ENCODE measurements at regions not wholly inside any gene's neighbourhood (a gene's known extent, or its start where the extent isn't known, plus 50 kb on each side); places are given as distances from the start of the nearest gene placed in this dataset.
A peak's percentile ranks its signal among the peaks of the same experiment; 100 is the strongest.
"Not testable (repeated sequence)": the region's sequence is repeated elsewhere in the genome, so short reads cannot be mapped to it uniquely, and the experiment has no call there.

GRCh38 chrX:46218373-46218772 lies 326.8 kb downstream of the ZNF674 start:
- no peak for FAIRE-seq

DNA sequence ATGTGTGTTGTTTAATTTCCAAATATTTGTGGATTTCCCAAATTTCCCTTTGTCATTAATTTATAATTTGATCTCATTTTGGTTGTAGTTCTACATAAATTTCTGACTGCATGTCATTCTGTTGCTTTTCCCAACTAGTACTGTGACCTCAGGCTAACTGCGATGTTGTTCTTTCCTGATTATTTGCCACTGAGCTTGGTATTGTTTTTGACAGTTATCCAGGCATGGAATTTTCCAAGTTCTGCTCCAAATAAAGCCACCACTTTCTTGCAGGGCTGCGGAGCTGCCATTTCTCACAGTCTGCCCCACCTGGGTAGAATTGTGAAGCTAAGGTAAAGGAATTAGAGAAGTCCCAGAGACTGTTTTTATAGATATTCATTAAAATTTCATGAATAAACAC lies 328.8 kb downstream of the ZNF674 start:
- no peak for FAIRE-seq

- FAIRE-seq = peak; percentile 38
Measured at GRCh38 chrX:46211079-46211478, 334.1 kb downstream of the ZNF674 start.

DNA sequence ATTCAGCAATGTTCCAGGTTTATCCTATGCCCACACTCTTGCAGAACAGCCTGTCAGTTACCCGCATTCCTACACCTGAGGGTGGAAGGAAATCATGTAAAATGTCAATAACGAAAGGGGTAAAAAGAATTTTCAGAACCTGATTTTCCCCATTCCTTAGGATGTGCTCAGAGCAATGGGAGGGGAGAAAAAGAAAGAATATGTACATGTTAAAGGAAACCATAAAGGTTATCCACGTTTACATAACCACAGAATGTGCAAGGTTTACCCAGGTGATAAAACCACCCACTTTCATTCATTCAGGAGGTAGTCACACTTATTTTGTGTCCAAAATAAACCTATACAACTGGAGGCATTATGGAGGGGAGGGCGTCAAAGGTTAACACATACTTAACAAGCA lies 335.5 kb downstream of the ZNF674 start:
- no peak for FAIRE-seq

GRCh38 chrX:46209037-46209436 lies 336.2 kb downstream of the ZNF674 start:
- no peak for FAIRE-seq

- no peak for FAIRE-seq
Measured at GRCh38 chrX:46208225-46208854, 336.9 kb downstream of the ZNF674 start.

DNA sequence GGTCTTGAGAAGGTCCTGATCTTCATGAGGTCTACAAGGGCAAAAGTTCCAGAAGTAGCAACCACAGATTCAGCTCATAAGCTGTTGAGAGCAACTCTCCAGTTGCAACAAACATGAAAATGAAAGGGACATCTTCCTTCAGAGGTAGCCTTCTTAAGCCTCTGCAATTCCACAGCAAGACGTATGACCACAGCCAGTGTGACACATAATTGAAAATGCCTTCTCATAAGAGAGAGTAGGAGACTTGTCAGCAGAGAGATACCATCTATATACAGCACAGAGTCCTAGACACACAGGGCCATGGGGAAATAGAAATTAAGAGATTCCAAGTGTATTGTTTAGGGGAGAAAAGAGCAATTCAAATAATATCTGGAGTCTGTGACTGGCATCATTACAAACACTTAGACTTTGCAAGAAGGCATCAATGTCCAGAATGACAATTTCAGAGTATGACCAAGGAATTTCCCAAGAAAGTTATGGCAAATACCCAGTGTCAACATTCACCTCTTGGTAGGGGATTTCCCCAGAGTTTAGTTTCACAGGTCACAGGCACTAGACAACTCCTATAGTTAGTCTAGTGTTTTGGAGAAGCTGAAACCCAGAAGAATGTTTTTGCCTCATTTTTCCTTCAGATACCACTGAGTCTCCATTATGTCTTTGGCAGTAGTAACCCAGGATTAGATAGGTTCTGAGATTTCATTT lies 340.3 kb downstream of the ZNF674 start:
- no peak for FAIRE-seq

DNA sequence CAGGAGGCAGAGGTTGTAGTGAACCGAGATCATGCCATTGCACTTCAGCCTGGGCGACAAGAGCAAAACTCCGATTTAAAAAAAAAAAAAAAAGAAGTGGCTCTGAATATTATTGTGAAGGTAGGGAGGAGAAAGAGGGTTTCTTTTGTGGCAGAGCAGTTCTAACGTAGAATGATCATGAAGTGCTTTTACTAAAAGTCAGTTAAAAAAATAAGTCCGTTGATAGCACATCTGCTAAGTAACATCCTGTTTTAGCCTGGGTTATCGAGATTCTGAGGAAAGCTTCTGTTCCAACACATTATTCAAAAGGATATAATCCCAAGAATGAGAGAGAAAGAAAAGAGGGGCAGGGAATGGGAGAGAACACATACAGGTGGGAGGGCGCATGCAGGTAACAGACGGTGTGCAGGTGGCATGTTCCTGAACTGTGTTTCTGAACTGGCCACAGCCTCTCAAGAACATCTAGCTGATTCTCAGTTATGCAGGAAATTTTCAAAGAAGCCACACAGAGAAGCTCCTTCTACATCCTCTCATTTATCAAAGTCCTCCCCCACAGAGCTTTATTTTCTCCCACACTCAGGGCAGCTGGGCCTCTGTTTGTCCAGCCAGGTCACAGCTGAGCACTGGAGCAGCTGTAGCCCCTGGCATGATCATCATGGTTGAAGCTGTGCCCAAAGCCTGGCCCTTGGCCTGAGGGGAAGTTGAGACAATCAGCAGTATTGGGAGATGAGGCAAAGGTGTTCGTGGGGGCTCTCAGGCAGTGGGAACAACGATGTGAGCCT lies 342.3 kb downstream of the ZNF674 start:
- no peak for FAIRE-seq

GRCh38 chrX:46200413-46200812 lies 344.8 kb downstream of the ZNF674 start:
- no peak for FAIRE-seq

- no peak for FAIRE-seq
Measured at GRCh38 chrX:46198858-46199257, 346.4 kb downstream of the ZNF674 start.

- not testable (repeated sequence) for FAIRE-seq
Measured at GRCh38 chrX:46186811-46187106, 358.5 kb downstream of the ZNF674 start.

GRCh38 chrX:46185923-46186810 lies 359.1 kb downstream of the ZNF674 start:
- FAIRE-seq = no peak

DNA sequence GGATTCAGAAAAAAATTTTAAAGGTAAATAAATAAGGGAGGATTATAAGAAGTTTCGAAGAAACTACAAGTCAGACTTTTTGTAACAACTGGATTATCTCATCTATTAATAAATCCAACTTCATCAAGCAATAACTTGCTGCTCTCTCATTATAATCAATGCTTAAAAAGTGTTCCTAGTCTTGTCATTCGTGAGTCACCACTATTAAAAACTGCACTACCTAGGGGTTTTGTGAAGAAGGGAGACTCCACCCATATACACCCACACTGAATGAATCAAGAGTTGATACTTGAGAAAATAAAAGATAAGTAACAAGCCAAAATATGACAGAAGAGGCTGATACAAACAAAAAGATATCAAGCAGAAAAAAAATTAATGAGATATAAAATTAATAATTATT lies 360.5 kb downstream of the ZNF674 start:
- no peak for FAIRE-seq

DNA sequence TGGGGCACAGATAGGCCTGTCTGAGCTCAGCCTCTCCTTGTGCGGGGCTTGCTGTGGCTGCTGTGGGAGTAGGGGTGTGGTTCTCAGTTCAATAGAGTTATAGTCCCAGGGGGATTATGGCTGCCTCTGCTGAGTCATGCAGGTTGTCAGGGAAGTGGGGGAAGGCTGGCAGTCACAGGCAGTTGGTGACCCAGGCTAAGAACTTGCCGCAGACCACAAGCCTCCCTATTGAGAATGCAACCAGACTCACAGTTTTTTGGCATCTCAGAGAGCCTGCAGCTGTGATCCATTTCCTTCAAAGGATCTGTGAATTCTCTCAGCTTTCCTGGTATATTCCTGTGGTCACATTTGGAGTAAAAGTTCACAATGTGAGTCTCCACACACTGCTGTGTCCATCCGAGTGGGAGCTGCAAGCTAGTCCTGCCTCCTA lies 364.9 kb downstream of the ZNF674 start:
- FAIRE-seq = no peak

DNA sequence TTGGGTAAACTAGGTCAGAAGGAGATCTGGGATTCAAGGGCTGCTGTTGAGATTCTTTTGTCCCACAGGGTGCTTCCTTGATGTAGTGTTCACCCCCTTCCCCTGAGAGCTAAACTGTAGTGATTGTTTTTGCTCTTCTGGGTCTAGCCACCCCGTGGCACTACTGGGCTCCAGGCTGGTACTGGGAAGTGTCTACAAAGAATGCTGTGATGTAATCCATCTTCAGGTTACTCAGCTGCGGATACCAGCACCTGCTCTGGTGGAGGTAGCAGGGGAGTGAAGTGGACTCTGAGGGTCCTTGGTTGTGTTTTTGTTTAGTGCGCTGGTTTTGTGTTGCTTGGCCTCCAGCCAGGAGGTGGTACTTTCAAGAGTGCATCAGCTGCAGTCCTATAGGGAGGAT lies 365.5 kb downstream of the ZNF674 start:
- no peak for FAIRE-seq

- FAIRE-seq = no peak
Measured at GRCh38 chrX:46178763-46179162, 366.5 kb downstream of the ZNF674 start.

DNA sequence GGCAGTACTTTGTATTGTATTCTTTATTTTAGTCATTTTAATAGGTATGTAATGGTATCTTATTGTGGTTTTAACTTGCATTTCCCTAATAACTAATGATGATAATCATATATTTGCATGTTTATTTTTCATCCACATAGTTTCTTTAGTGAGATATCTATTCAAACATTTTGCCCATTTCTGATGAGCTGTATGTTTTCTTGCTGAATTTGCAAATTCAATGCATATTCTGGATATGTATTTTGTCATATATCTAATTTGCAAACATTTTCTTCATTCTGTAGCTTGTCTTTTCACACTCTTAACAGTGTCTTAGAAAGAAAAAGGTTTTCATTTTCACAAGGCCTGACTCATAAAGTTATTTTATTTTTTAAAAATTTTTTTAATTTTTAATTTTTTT lies 372.1 kb downstream of the ZNF674 start:
- no peak for FAIRE-seq

- FAIRE-seq = not testable (repeated sequence)
Measured at GRCh38 chrX:46171457-46171856, 373.8 kb downstream of the ZNF674 start.

DNA sequence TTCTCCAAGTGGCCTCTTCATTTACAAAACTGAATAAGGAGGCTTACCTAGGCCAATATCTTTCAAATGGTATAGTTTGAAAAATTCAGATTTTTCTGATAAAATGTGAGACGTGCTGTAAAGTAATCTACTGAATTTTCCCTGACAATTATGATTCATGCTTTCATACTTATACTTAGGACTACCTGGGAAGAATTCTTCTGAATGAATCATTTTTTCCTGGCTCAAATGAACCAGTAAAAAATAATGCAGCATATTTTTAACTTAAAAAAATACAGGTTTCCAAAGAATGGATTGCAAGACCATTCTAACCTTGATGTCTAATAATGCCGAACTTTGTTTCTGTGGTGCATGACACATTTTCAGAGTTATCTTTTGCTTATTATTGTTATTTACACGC lies 375.4 kb downstream of the ZNF674 start:
- no peak for FAIRE-seq

DNA sequence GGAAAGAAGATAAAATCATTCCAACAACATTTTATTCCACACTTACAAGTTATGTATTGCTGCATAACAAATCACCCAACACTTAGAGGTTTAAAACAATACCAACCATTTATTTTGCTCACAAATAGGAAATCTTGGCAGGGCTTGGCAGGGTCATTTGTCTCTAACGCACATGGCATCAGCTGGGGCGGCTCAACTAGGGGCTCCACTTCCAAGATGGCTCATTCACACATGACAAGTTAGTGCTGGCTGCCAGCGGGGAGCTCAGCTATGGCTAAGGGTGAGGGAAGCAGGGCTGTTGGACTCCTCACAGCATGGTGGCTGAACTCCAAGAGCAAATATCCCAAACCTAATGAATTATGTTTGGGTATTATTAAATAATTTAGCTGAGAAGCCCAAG lies 377.0 kb downstream of the ZNF674 start:
- no peak for FAIRE-seq

DNA sequence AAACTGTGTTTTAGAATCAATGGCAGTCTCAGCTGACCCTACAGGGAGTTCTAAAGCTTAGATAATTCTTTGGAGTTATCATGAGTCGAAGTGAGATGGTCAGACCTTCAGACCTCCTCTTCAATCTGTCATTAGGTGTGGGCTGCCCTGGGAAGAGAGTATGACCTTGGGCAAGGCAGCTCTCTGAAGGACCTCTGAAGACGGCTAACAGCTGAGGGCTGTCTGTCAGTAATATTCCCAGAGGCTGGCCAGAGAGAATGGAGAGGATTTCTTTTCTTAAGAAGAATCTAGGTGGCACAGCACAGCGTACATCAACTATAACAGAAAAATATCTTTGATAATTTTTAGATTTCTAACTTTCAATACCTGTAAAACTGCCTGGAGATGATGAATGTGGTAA lies 379.4 kb downstream of the ZNF674 start:
- no peak for FAIRE-seq

DNA sequence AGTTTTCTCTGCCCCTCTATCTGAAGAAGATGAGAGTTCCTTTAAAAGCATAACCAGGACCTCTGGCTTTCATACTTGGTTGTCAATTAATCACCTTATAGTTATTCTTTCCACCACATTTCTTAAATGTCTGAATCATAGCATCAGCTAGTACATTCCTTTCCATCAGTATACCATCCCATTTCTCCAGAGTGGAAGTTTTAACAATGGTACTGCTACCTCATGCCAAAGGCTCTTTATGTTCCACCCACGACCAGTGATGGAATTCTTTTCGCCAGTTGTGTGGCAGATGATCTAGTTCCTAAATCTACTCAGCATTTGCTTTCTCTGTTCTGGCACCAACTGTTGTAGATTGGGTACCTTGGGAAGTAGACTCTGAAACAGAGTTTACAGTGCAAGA lies 379.8 kb downstream of the ZNF674 start:
- FAIRE-seq = no peak

DNA sequence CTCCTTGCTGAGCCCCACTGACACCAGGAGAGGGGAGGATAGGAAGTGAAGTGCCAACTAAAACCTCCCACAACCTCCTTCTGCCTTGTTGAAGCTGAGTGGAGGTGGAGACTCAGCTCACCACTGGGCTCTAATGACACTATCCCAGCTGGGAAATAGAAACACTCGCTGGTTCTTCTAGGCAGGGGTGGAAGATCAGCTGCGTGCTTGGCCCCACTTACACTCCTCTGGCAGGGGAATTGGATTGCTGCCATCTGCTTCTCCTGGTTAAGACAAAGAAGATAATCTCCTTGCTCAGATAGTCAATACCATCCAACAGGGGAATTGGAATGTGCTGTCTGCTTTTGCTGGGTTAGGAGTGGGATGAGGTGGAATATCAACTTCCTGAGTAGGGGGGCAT lies 392.5 kb downstream of the ZNF674 start:
- FAIRE-seq = no peak
